GM19240 (cell line): ENCODE measurements at regions not wholly inside any gene's neighbourhood (a gene's known extent, or its start where the extent isn't known, plus 50 kb on each side); places are given as distances from the start of the nearest gene placed in this dataset.

Experiments used
- DNase-seq: peaks from one replicate; pipeline ENCODE4 v3.0.0; 2011; ENCODE audit warnings: low spot score; ENCODE audit not compliant: insufficient read length

DNA sequence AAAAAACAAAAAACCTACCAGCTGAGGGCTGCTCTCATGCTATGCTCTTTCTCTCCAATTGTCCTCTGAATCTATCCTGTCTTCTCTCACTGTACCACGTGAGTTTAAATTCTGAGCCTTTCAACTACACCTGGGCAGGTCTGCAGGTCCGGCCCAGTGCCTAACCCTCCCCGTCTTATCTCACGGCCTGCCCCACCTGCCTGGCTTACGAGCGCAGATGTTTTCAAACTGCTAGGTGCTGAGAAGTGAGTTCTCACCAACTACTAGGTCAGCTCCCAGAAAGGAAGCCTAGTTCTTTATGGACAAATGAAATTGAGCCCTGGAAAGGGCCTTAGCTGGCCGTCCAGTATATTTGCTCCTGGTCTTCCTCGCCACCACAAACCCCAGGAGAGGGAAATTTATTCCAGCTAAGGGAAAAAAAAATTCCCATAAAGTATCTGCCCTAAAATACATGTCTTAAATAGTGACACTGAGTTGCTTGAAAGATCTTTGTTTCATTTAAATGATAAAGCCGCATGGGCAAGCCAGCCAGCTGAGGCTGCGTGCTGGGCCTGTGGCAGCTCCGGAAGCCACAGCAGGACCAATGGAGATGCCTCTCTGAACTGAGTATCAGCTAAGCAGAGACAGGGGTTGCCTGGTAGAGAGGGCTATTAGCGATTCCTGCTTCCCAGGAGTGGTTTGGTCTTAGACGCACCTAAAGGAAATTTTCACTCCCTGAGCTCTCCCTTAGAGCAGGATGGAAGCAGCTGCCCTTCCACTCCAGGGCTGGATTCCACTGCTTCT lies 92.5 kb upstream of the NCK2 start:
- no peak for DNase-seq

DNA sequence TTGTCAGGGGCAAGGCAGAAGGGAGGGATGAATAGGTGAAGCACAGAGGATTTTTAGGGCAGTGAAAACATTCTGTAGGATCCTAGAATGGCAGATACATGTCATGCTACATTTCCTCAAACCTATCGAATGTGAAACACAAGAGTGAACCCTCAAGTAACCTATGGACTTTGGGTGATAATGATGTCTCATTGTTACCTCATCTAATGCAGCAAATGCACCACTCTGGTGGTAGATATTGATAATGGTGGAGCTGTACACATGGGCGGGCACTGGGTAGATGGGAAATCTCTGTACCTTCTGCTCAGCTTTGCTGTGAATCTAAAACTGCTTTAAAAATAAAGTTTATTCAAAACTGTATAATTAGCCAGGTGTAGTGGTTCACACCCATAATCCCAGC lies 95.2 kb upstream of the NCK2 start:
- no peak for DNase-seq

DNA sequence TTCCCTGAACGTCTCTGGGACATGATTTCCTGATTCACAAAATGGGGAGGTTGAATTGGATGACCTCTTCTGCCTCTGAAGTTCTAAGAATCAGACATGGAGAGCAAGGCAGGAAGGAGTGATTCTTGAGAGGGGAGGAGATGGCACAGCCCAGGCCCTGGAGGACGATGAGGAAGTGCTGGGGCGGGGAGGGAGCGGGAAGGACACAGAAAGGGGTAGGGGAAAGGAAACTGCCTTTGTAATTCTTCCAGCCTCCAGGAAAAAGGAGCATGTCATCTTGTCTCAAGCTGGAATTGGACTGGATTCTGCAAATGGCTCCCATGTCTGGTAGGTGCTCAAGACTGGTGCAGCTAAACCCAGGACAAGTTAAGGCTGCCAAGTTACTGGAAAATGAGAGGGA lies 97.0 kb upstream of the NCK2 start:
- DNase-seq: no peak

DNA sequence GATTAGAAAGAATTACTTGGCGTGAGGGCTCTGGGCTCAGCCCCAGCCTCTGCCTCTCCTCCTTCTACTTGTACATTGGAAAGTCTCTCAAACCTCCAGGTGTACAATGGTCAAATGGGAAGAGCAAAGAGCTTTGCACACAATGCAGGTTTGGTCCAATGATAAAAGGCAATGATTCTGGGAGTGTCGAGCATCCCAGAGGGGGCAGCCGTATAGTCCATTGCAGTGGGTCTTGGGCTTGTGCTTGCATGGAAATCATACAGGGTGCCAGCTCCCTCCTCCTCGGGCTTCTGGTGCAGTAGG lies 98.0 kb upstream of the NCK2 start:
- DNase-seq: no peak

DNA sequence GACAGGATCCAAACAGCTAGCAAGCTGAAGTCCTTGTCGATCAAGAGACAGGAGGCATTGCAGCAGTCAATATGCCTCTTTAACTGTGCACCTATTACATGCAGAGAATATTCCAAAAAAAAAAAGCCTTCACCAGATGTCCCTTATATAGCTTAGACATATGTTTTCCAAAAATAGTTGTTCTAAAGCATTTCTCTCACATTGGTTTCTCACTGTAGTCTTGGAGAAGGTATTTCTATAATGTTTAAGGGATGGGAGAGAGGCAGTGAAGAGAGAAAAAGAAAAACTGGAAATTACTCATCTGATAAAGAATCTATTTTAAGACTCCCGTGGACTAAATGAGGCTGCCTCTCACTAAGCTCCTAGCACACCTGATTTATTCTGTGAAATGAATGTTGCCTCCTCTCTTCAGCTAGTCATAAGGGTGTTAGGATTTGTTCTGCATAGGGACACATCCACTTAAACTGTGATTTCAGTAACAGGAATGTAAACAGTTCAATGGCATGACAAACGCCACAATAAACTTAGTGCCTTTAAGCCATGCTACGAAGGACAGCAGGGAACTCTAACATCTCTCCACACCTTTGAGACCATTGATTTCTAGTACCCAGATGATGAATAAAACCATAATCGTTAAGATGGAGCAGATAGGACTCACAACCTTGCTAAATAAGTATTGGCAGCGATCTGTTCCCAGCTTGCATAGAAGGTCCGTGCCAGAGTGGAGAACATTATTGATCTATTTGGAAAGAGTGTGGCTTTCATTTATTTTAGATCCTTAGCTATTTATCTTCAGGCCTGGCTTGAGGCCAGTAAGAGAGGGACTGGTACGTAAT lies 98.6 kb upstream of the NCK2 start:
- DNase-seq: no peak

DNA sequence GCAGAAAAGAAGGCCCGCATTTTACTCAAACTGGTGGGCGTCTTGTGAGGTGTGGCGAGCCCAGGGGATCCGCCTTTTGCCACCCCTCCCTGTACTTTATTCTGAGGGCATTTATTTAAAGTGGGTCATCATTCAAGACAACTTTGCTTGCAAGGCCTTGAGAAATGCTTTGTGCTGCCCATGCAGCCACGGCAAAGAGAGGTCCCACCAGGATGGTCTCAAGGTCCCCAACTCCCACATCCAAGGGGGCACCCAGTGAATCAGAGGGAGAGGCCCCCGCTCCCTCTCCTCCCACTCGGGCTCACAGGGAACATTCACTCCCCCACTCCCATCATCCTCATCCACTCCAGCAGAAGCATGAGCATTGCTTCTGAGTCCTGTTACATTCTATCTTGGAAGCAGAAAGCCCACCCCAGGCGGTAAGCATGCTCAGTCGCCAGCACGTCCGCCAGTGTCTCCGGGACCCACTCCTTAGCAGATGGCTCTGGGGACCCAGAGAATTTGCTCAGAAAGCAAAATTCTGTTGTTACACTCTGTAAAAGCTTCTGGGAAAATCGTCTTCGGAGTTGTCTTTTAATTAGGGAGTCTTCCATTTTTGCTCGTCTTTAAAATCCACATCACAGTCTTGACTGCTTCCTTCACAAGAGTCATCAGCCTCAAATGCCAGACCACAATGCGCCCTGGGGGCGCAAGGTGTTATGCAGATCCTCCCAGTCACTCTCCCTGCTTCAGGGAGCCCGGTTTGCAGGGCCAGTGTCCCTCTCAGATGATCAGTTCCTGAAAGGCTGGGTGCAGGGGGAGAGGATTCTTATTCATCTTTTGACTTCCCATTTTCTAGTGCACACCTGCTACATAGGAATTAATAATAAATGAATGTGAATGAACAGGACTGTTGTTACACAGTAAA lies 99.4 kb upstream of the NCK2 start:
- DNase-seq: no peak

DNA sequence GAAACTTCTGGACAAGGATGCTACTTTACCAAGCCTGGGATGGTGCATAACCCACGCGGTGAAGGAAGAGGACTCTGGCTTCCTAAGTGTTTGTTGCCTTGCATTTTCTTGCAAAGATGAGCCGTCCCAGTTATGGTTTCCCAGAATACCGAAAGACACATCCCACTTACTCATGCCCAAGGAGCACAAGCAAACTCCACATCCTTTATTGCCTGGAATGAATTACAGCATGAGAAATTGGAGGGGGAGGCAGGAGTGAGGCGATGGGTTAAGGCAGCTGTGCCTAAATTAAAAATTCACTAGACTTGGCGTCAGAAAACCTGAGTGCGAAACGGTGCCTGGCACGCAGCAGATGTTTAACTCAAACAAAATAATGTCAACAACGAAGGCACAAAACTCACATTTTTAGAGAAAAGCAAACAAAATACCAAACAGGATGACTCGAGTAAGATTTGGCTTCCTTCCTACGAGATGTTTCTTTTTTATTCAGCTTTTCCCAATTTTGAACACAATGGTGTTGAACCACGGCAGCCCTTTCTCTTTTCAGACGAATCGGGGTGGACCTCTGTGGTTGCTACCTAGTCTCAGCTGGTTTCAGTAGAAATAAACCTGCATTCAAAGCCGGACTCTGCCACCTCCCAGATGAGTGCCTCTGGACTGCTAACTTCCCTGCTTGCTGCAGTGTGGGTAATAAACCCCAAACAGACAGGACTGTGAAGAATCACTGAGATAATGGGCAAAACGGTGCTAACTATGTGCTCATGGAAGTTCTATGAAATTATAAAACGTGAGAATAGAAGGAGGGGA lies 100.3 kb upstream of the NCK2 start:
- DNase-seq: no peak

DNA sequence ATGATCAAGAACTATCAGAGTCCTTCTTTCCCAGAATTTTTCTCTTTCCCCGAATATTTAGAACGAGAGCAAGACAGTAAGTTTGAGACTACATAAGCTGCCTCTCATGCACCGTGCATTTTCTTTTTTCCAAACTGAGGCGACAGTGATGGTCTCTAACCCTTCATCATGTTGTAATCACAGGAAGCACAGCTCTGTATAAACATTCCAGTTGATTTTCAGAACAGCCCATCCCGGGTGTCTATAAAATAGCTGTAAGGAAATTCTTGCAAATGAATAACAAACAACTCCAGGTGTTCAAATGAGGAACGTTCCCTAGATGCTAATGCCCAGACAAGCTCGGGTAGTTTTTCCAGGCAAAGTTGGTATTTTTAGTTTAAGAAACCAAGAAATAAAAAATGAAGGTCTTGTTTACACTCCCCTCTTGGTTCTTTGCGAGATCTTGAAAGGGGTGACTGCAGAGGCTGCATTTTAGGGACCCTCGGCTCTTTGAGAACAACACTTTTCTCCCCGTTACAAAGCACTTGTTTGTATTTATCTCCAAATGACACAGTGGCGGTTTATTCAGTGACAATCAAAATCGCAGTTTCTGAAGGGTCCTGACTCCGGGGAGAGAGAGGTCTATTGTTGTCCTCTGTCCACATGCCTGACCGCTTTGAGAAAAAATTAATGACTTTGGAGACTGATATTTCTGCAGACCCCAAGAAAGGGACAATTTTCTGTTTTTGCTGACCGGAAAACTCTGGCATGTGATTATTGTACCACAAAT lies 101.1 kb upstream of the NCK2 start:
- DNase-seq: no peak

DNA sequence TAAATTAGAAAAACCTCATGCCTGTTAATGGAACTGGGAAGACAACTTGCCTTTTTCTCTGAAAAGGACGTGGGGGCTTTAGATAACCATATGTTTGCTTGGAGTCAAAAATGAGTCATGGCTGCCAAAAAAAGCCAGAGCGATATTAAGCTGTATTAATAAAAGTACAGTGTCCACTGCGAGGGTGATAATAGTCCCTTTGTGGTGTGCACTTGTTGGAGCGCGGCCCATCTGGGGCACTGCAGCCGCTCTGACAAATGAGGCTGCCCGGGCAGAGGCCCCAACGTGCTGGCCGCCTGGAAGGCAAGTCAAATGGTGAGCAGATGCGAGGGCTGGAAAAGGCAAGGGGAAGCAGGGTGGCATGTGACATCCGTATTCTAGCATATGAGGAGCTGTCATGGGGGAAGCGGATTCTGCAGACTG lies 103.3 kb upstream of the NCK2 start:
- DNase-seq: no peak

DNA sequence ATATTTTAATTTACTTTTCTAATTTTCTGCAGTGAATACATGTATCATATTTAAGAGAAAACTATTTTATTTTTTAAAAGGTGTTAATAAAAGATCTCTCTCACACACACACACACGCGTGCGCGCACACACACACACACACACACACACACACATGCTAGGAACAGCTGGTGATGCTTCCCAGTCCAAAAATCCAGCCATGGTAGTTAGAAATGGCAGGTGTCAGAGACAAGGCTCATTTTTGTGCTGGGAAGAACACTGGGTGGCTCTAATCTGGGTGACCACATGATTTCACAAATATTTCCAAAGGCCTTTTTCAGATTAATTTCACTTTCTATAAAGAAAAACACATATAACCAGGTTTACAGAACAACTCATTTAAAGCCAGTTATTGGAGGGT lies 104.5 kb upstream of the NCK2 start:
- no peak for DNase-seq

DNA sequence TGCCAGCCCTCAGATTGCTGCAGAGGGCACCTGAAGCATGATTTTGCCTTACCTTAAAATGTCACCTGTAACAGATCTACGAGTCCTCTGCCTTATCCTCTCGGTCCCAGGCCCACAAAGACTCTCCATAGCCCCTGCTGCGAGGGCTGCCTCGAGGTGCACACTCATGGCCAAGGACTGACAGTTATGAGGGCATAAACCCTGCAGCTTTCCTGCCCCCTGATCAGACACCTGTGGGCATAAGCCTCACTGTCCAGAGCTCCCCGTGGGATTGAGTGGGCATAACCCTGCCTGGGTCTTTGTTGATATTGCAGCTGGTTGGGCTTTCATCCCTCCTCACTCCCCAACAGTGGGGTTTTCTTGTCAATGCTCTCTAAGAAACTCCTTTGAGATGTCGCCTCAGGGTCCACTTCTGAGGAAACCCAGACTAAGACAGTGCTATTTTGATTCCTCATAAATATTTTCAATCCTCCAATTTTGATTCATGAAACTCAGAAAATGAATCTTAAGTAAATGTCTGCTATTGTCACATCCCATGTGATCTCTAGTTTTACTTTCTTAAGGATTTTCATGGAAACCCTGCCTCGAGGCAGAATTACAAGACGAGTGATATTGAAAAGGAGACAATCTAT lies 108.5 kb upstream of the NCK2 start:
- no peak for DNase-seq

DNA sequence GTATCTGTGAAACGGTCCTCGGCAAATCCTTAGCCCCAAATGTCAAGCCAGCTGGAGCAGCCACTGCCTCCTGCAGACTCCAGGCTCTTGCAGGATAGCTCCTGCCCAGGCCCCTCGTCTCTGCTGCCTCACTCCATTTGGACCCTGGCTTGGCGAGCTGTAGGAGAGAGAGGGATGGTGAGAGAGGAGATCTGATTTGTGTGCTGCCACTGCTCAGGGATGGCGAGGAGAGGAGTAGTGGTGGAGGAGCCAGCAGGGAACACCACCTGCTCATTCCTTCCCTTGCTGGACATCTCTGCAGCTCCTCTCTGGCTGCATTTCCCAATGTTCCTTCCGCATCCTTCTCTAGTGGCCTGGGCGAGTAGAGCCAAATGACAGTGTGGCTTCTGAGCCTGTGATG lies 109.1 kb upstream of the NCK2 start:
- DNase-seq: no peak

DNA sequence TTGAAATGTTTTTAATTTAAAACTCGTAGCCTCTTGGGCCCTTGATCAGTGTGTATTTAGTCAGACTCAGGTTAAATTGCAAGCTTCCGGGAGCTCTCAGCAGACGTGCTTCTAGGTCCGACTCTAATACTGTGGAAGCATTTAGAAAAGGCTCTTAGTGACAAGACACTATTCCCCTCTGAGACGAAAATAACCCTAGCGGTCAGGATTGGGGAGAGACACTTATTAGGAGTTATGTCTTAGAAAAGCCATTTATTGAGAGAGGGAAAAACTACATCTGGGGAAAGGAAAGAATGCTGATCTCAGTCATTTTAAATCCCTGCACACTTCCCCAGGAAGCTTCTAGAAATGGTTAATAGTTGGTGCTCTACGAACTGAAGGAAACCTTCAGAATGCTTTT lies 110.5 kb upstream of the NCK2 start:
- DNase-seq: no peak

DNA sequence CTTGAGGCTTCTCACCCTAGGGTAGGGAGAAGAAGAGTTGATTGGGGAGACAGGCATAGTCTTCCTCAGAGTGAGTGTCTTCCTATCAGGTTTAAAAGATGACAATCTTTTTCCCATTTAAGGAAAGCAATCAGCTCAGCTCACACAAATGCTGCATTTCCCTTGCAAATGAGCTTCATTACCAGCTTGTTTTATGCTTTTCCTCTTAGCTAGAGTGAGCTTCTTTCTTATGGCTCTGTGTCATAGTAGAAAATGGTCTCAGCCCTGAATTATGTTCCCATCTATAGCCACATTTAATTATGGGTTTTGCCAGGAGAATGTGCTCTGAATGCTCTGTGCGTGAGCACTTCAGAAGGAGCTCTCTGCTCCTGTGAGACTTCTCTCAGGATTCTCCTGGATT lies 112.8 kb upstream of the NCK2 start:
- no peak for DNase-seq

DNA sequence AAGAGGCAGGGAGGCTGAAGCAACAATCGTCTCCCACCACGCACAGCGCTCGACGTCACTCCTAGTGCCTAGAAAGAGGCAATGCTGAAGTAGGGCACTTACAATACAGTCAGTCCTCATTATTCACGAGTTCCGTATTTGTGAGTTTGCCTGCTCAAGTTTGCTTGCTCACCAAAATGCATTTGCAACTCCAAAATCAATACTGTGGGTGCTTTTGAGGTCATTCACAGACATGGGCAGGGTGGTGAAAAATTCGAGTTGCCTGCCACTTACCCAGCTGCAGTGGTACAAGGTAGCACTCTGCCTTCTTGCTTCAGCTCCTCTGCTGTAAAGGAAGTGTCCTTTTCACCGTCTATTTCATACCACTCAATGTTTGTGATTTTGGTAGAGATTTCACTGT lies 113.7 kb upstream of the NCK2 start:
- no peak for DNase-seq

DNA sequence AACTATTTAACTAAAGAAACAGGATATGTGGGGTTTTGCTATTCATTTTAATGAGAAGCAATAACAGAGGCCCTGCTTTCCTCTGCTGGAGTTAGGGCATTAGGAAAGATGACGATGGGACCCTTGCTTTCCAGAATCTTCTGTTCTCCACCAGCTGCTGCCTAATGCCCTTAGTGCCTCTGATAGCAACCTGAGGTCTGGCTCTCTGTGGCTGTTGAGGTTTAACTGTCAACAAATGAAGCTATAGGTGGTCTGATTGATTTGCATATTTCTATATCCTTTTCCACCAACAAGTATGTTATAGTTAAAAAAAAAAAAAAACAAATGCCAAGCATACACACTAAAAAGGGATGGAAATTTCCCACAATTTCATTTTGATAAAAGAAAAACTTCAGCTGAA lies 115.1 kb upstream of the NCK2 start:
- no peak for DNase-seq

DNA sequence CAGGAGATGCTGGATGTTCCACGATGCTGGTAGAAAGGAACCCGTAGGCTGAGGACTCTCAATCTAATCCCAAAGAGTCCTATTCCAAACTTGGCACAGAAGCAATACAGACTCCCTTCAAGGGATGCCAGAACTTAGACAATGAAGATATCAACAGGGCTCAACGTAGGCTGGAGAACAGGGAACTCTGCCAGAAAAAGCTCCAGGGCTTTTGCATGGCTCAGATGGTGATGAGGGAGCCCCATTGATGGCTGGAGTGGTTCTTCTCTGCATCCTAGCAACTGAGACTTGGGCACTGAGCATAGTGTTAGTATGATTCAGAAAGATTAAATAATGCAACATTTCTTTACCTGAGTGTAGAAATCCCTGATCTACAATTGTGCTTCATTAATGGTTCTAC lies 117.2 kb upstream of the NCK2 start:
- DNase-seq: no peak

DNA sequence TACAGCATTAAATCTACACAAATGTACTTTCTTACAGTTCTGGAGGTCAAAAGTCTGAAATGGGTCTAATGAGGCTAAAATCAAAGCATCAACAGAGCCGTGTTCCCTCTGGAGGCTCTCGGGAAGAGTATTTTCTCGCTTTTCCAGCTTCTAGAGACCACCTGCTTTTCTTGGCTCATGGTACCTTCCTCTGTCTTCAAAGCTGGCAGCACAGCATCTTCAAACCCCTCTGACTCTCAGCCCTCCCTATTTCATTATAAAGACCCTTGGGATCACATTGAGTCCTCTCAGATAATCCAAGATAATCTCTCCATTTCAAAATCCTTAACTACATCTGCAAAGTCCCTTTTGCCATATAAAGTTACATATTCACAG lies 117.8 kb upstream of the NCK2 start:
- no peak for DNase-seq

DNA sequence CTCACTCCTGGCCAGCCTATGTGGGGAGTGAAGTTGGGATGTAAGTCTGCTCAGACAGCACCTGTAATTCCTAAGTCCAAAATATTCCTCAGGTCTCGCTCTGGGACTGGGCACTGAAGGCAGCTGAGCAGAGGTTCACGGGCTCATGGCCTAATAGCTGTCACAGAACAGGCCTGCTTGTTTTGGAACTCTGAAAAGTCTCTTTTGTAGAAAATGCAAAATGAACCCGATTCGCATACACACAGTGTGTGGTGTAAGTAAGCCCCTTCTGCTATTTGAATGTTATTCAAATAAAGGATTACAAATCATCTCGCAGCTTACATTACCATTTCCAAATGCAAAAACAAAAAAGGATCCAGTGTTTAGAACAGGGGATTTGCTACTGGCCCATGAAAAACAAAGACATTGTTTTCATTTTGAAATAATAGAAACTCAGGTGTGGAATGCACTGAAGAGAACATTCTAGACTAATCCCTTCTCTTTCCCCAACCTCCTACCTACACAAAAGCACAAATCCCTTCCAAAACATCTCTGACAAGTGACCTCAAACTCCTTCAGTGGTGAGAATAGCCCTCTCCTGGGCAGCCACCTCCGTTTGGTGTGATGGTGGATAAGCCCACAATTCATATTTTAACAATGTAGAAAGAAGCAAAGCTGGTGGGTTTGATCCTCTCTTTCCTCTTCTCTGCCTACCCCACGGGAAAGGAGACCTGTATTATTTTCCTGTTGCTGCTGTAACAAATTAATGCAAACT lies 118.3 kb upstream of the NCK2 start:
- no peak for DNase-seq
